GM12878 (cell line): ENCODE measurements at regions not wholly inside any gene's neighbourhood (a gene's known extent, or its start where the extent isn't known, plus 50 kb on each side); places are given as distances from the start of the nearest gene placed in this dataset.

ENCODE experiments used
- ATAC-seq: fragments of 200-7000 bp; cut with Tn5 transposase; 3 replicates; pipeline ENCODE4 v1.9.1; 2020; ENCODE audit warnings: mild to moderate bottlenecking, moderate library complexity
- BruUV-seq: library from RNA; stranded (reverse); fragments of 400-500 nt; replicated peaks from 2 replicates; lab custom pipeline; 2021; lab: Mats Ljungman, UMichigan
- CTCF ChIA-PET: fragments of 300-600 bp; sonication (Branson Sonifier 250); formaldehyde crosslinking; extraction: SDS; loops from one replicate; lab custom pipeline; 2021; ENCODE audit warnings: inconsistent platforms; lab: Yijun Ruan, JAX
- POLR2A ChIA-PET: fragments of 350-600 bp; formaldehyde crosslinking; extraction: SDS; loops from one replicate; lab custom pipeline; 2021; ENCODE audit warnings: inconsistent platforms; lab: Charles Lee
- RAD21 ChIA-PET: fragments of 300-600 bp; sonication (Branson Sonifier 250); formaldehyde crosslinking; loops from one replicate; lab custom pipeline; 2023; ENCODE audit warnings: antibody characterized with exemption; ENCODE audit not compliant: unreplicated experiment; lab: Charles Lee
- SMC1A ChIA-PET: fragments of 300-600 bp; sonication (Branson Sonifier 250); formaldehyde crosslinking; loops from one replicate; lab custom pipeline; 2023; ENCODE audit not compliant: unreplicated experiment, uncharacterized antibody; lab: Charles Lee
- DNase-seq: peaks from one replicate; pipeline ENCODE4 v3.0.0-alpha.2; 2011; ENCODE audit warnings: low read depth, low spot score
- FAIRE-seq: peaks from 3 replicates; lab custom pipeline; 2011; peaks lifted over from hg19 to GRCh38; lab: Jason Lieb, UNC
- H2AFZ ChIP-seq: 2 replicates; pipeline ENCODE4 v1.6.0; 2011; ENCODE audit warnings: low read depth, low read length, control low read depth; ENCODE audit not compliant: control insufficient read depth
- H3K27ac ChIP-seq: 2 replicates; pipeline ENCODE4 v1.5.1; 2011; ENCODE audit warnings: control low read depth; ENCODE audit not compliant: control insufficient read depth, insufficient read depth
- H3K27me3 ChIP-seq, 2 experiments: replicated peaks in 1 of 2; 2 replicates each; pipeline versions ENCODE4 v1.6.0 to v1.6.1; 2011; ENCODE audit warnings: low read length in 1 of 2; ENCODE audit not compliant: control insufficient read depth in 2 of 2, insufficient read depth in 2 of 2
- H3K36me3 ChIP-seq, 2 experiments: 2 replicates each; pipeline ENCODE4 v1.5.1; 2011; ENCODE audit warnings: low read length in 1 of 2; ENCODE audit not compliant: control insufficient read depth in 2 of 2, insufficient read depth in 2 of 2
- H3K4me1 ChIP-seq: 2 replicates; pipeline ENCODE4 v1.6.1; 2011; ENCODE audit warnings: mild to moderate bottlenecking, low read length, moderate library complexity, mixed read lengths; ENCODE audit not compliant: control insufficient read depth, insufficient read depth
- H3K4me2 ChIP-seq: 2 replicates; pipeline ENCODE4 v1.6.0; 2011; ENCODE audit warnings: control low read depth; ENCODE audit not compliant: control insufficient read depth, insufficient read depth
- H3K4me3 ChIP-seq: fragments of 200-600 bp; sonication (generic); 2 replicates; pipeline ENCODE4 v1.5.1; 2016
- H3K79me2 ChIP-seq: 2 replicates; pipeline ENCODE4 v1.6.0; 2011; ENCODE audit warnings: low read length; ENCODE audit not compliant: control insufficient read depth, insufficient read depth
- H3K9ac ChIP-seq: 2 replicates; pipeline ENCODE4 v1.8.0; 2011; ENCODE audit warnings: low read length, control low read depth, mixed read lengths; ENCODE audit not compliant: control insufficient read depth, insufficient read depth
- H3K9me3 ChIP-seq: replicated peaks from 3 replicates; pipeline ENCODE4 v1.5.1; 2011; ENCODE audit warnings: mild to moderate bottlenecking, low read length; ENCODE audit not compliant: control insufficient read depth, insufficient read depth
- H4K20me1 ChIP-seq: 2 replicates; pipeline ENCODE4 v1.6.0; 2011; ENCODE audit not compliant: control insufficient read depth, insufficient read depth
- ATF7 ChIP-seq: fragments of 450-650 bp; IDR thresholded peaks from 2 replicates; pipeline ENCODE4 v1.6.1; 2016; ENCODE audit warnings: low read depth, mild to moderate bottlenecking
- CREB1 ChIP-seq: IDR thresholded peaks from 2 replicates; pipeline ENCODE4 v1.6.1; 2012; ENCODE audit warnings: low read depth, mild to moderate bottlenecking, inconsistent platforms
- IRF5 ChIP-seq: fragments of 450-650 bp; IDR thresholded peaks from 2 replicates; pipeline ENCODE4 v1.6.1; 2017; ENCODE audit warnings: borderline replicate concordance
- KDM1A ChIP-seq: fragments of 200-600 bp; sonication (generic); IDR thresholded peaks from 2 replicates; pipeline ENCODE4 v1.6.1; 2016; ENCODE audit warnings: borderline replicate concordance
- MAX ChIP-seq: IDR thresholded peaks from 2 replicates; pipeline ENCODE4 v1.6.1; 2012; ENCODE audit warnings: low read depth, low read length, improper control_type of control experiment
- MXI1 ChIP-seq: fragments of 150-350 bp; IDR thresholded peaks from 2 replicates; pipeline ENCODE4 v1.6.1; 2011; ENCODE audit warnings: low read depth, mild to moderate bottlenecking, inconsistent platforms, low read length, improper control_type of control experiment
- MYB ChIP-seq: fragments of 150-350 bp; IDR thresholded peaks from 2 replicates; pipeline ENCODE4 v1.6.1; 2014; ENCODE audit warnings: mild to moderate bottlenecking, low read depth, low read length, borderline replicate concordance
- MYC ChIP-seq: IDR thresholded peaks from 2 replicates; pipeline ENCODE4 v1.6.1; 2011; ENCODE audit warnings: mild to moderate bottlenecking, low read length, moderate library complexity, inconsistent platforms; ENCODE audit not compliant: insufficient read depth, insufficient replicate concordance, insufficient read length, severe bottlenecking
- NFIC ChIP-seq: IDR thresholded peaks from 2 replicates; pipeline ENCODE4 v1.6.1; 2012; ENCODE audit warnings: low read depth, mild to moderate bottlenecking, inconsistent platforms, low read length, moderate library complexity
- NFYB ChIP-seq: IDR thresholded peaks from 2 replicates; pipeline ENCODE4 v1.6.1; 2011; ENCODE audit warnings: low read depth, mild to moderate bottlenecking, low read length, improper control_type of control experiment, moderate library complexity; ENCODE audit not compliant: insufficient read depth
- NR2C1 ChIP-seq: fragments of 450-650 bp; IDR thresholded peaks from 2 replicates; pipeline ENCODE4 v1.6.1; 2017; ENCODE audit warnings: antibody characterized with exemption, mild to moderate bottlenecking, moderate library complexity
- PBX3 ChIP-seq: IDR thresholded peaks from 2 replicates; pipeline ENCODE4 v1.6.1; 2011; ENCODE audit warnings: mild to moderate bottlenecking, low read depth, low read length, moderate library complexity; ENCODE audit not compliant: insufficient replicate concordance
- POLR2A ChIP-seq: IDR thresholded peaks from 2 replicates; pipeline ENCODE4 v1.6.1; 2011; ENCODE audit warnings: low read depth, mild to moderate bottlenecking, low read length
- RFX5 ChIP-seq: IDR thresholded peaks from 2 replicates; pipeline ENCODE4 v1.6.1; 2011; ENCODE audit warnings: low read depth, low read length, improper control_type of control experiment
- SREBF1 ChIP-seq: IDR thresholded peaks from 2 replicates; pipeline ENCODE4 v1.6.1; 2012; ENCODE audit warnings: mild to moderate bottlenecking, low read length
- USF1 ChIP-seq: IDR thresholded peaks from 2 replicates; pipeline ENCODE4 v1.6.1; 2011; ENCODE audit warnings: borderline replicate concordance, low read depth, mild to moderate bottlenecking, moderate library complexity, mixed read lengths, low read length; ENCODE audit not compliant: insufficient read depth; ENCODE audit errors: extremely low read length
- USF2 ChIP-seq: IDR thresholded peaks from 2 replicates; pipeline ENCODE4 v1.6.1; 2011; ENCODE audit warnings: low read depth, low read length, improper control_type of control experiment, borderline replicate concordance
- ZZZ3 ChIP-seq: IDR thresholded peaks from 2 replicates; pipeline ENCODE4 v1.6.1; 2011; ENCODE audit warnings: low read depth; ENCODE audit not compliant: control insufficient read depth, insufficient read length
- WGBS: methylation state at CpG from one replicate; pipeline ENCODE4 v1.1.6; 2016; ENCODE audit warnings: low lambda C conversion rate; ENCODE audit not compliant: insufficient replicate concordance, insufficient coverage; ENCODE audit errors: missing lambda C conversion rate; 5-methylcytosine and 5-hydroxymethylcytosine counted together
- in situ Hi-C: fragments of 300-500 bp; cut with MboI; formaldehyde crosslinking; loops from 9 replicates; pipeline ENCODE4 v1.14.3; 2018; ENCODE audit warnings: mixed read lengths
- intact Hi-C: fragments of 100-400 bp; cut with micrococcal nuclease; formaldehyde crosslinking; loops from one replicate; pipeline ENCODE4 v1.14.2; 2022; ENCODE audit not compliant: unreplicated experiment
- TF ChIP-seq, protein P1 (sequence below): fragments of 450-650 bp; IDR thresholded peaks from 2 replicates; pipeline ENCODE4 v1.6.1; 2018; ENCODE audit warnings: borderline replicate concordance, mild to moderate bottlenecking; ENCODE audit not compliant: partially characterized antibody

DNA sequence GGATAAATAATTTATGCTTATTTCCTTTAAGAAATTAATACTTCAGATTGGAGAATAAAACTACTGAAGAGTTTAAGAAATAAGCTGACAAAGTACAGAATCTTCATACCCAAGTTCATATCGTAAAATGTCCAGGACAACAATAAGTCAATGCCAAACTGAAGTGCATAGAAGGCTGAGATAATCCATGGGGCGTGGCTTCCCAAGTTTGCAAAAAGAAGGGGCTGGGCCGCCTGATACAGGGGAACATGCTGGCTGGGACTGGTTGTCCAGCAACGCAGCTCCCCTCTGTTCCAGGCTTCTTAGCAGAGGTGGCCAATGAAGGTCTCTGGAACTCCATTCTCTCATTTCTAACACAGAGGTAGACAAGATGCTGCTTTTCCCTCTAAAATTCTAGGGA lies 189.5 kb upstream of the SPOPL start:
- ATAC-seq (no peak), DNase-seq (no peak), FAIRE-seq (no peak)
- ChIA-PET SMC1A (no interaction called here), RAD21 (no interaction called here), POLR2A (no interaction called here), CTCF (no interaction called here)
- Histone ChIP-seq H3K9me3 (no peaks in the 10 kb centered on the region; the same call in 2 of the 3 replicates), H4K20me1 (no peaks in the 10 kb centered on the region), H3K27ac (no peak overlapping the region), H2AFZ (no peak overlapping the region), H3K4me1 (no peaks in the 10 kb centered on the region), H3K36me3 (no peaks in the 10 kb centered on the region), H3K79me2 (no peaks in the 10 kb centered on the region), H3K4me3 (no peak overlapping the region), H3K4me2 (no peak overlapping the region), H3K9ac (no peak overlapping the region), H3K27me3 (no peaks in the 10 kb centered on the region)
- intact Hi-C loops: no loop called here
- BruUV-seq: no TSS peak
- in situ Hi-C loops: no loop called here
- WGBS: 6% methylated on average over 4 of the region's 4 CpGs
- TF ChIP-seq POLR2A (no peak), ATF7 (no peak), USF1 (no peak), MYC (no peak), SREBF1 (no peak), MAX (no peak), KDM1A (no peak), MXI1 (no peak), CREB1 (no peak), PBX3 (no peak), NR2C1 (no peak), MYB (no peak), RFX5 (no peak), ZZZ3 (no peak), NFYB (no peak), NFIC (no peak), IRF5 (no peak), USF2 (no peak)
- TF ChIP-seq, protein P1, sequence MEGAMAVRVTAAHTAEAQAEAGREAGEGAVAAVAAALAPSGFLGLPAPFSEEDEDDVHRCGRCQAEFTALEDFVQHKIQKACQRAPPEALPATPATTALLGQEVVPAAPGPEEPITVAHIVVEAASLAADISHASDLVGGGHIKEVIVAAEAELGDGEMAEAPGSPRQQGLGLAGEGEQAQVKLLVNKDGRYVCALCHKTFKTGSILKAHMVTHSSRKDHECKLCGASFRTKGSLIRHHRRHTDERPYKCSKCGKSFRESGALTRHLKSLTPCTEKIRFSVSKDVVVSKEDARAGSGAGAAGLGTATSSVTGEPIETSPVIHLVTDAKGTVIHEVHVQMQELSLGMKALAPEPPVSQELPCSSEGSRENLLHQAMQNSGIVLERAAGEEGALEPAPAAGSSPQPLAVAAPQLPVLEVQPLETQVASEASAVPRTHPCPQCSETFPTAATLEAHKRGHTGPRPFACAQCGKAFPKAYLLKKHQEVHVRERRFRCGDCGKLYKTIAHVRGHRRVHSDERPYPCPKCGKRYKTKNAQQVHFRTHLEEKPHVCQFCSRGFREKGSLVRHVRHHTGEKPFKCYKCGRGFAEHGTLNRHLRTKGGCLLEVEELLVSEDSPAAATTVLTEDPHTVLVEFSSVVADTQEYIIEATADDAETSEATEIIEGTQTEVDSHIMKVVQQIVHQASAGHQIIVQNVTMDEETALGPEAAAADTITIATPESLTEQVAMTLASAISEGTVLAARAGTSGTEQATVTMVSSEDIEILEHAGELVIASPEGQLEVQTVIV: no peak
